ENCODE measurements at regions not wholly inside any gene's neighbourhood (a gene's known extent, or its start where the extent isn't known, plus 50 kb on each side); places are given as distances from the start of the nearest gene placed in this dataset.

DNA sequence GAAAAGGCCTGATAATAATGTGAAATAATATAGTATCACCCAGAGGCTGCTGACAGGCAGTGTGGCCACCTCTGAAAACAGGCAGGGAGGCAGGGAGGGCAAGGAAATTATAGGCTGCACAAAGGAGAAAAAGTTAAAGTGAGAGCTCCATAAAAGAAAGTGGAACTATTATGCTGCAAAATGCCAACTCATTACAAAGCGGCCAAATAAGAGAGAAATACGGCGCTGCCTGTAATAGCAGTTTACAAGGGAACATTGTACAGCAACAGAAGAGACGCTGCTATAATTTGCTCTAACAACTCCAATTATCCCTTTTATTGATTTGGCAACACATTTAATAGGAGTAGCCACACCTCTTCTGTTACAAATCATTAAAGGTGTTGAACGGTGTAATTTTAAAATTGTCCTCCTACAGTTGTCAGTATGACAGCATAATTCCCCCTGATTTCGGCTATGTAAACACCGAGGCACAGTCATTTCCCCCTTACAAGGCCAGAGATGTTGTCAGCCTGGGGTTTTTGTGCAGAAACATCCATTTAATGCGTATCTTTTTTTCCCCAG lies 120.3 kb downstream of the MRM1 start:
- H3K9me3 Mint-ChIP-seq, result no peaks in the 10 kb centered on the region
- H3K27me3 ChIP-seq, result no peaks in the 10 kb centered on the region
- H3F3A ChIP-seq (ENCODE audit: low read depth), result peaks cover 29% of the 10 kb centered on the region
- no peak overlapping the region for H3K9ac ChIP-seq
- H3K4me3 Mint-ChIP-seq, result peak overlapping the region; percentile 64
- no peak overlapping the region for H3K27ac Mint-ChIP-seq
- TF ChIP-seq EZH2phosphoT487 (IDR thresholded peaks at IDR 0.05), result no peak
- TF ChIP-seq EZH2 (IDR thresholded peaks at IDR 0.05), result no peak
- TF ChIP-seq, protein P1, sequence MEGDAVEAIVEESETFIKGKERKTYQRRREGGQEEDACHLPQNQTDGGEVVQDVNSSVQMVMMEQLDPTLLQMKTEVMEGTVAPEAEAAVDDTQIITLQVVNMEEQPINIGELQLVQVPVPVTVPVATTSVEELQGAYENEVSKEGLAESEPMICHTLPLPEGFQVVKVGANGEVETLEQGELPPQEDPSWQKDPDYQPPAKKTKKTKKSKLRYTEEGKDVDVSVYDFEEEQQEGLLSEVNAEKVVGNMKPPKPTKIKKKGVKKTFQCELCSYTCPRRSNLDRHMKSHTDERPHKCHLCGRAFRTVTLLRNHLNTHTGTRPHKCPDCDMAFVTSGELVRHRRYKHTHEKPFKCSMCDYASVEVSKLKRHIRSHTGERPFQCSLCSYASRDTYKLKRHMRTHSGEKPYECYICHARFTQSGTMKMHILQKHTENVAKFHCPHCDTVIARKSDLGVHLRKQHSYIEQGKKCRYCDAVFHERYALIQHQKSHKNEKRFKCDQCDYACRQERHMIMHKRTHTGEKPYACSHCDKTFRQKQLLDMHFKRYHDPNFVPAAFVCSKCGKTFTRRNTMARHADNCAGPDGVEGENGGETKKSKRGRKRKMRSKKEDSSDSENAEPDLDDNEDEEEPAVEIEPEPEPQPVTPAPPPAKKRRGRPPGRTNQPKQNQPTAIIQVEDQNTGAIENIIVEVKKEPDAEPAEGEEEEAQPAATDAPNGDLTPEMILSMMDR (IDR thresholded peaks at IDR 0.05), result no peak
- H3K9me3 ChIP-seq (ENCODE audit: low read depth), result no peaks in the 10 kb centered on the region
- H3K36me3 Mint-ChIP-seq, result no peaks in the 10 kb centered on the region
- H3K4me3 ChIP-seq, result peak overlapping the region; percentile 23
- peaks cover 11% of the 10 kb centered on the region for H3K27me3 Mint-ChIP-seq (ENCODE audit: insufficient read depth, low read depth)
- no peaks in the 10 kb centered on the region for H3K79me2 ChIP-seq (ENCODE audit: low read depth)
- peaks cover 22% of the 10 kb centered on the region for H3K4me1 Mint-ChIP-seq
- H3K4me1 ChIP-seq, result peaks cover 30% of the 10 kb centered on the region
- peak overlapping the region; percentile 75 for H3K4me2 ChIP-seq
- H4K20me1 ChIP-seq (ENCODE audit: low read depth), result no peaks in the 10 kb centered on the region
- peak overlapping the region; percentile 81 for H2AFZ ChIP-seq (replicated peaks)
- no peak for DNase-seq (ENCODE audit: low spot score)
- no peak overlapping the region for H3K27ac ChIP-seq
- H3K36me3 ChIP-seq, result no peaks in the 10 kb centered on the region

DNA sequence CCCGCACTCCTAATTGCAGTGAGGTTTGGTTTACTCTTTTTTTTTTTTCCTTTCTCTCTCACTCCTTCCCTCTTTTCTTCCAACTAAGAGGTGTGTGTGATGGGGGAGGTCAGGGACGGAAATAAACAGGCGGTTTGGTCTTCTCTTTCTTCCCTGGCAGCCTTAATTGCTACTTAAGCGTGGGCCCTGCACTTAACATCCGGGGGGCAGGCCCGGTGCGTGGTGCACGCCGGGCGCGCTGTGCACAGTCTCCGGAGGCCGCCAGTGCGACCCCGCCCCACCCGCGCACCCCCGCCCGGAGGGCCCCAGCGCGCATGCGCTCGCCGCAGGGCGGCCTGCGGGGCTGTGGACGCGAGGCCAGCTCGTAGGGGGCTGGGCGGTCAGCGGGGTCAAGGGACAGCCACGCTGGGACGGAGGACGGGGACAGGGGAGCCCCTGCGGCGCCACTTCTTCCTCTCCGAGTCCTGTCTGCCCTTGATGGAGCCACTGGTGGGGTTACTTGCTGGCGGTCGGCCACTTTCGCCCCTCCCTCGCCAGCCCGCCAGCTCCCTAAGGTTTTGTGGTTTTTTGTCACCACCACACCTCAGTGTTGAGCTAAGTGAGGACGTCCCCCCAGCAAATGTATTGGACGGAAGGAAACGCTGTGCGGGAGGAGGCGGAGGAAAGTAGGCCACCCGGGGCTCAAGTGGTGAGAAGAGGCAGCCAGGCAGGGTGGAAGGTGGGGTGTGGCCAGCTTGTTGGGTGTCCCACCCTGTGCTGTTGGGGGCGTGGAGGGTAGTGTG lies 120.9 kb downstream of the MRM1 start:
- TF ChIP-seq EZH2 (IDR thresholded peaks at IDR 0.05), result no peak
- TF ChIP-seq, protein P1 (IDR thresholded peaks at IDR 0.05), result no peak
- no peak for TF ChIP-seq EZH2phosphoT487 (IDR thresholded peaks at IDR 0.05)
- peak; percentile 85 for DNase-seq (ENCODE audit: low spot score)
- Mint-ChIP-seq H3K27ac (no peak overlapping the region), H3K36me3 (no peaks in the 10 kb centered on the region), H3K4me3 (peak overlapping the region; percentile 64), H3K4me1 (peaks cover 24% of the 10 kb centered on the region), H3K9me3 (no peaks in the 10 kb centered on the region), H3K27me3 (ENCODE audit: insufficient read depth, low read depth) (peaks cover 10% of the 10 kb centered on the region)
- Histone ChIP-seq H3K4me2 (peak overlapping the region; percentile 75), H3K4me3 (peak overlapping the region; percentile 23), H4K20me1 (ENCODE audit: low read depth) (no peaks in the 10 kb centered on the region), H3K27me3 (no peaks in the 10 kb centered on the region), H3K9me3 (ENCODE audit: low read depth) (no peaks in the 10 kb centered on the region), H3F3A (ENCODE audit: low read depth) (peaks cover 29% of the 10 kb centered on the region), H2AFZ (replicated peaks) (peak overlapping the region; percentile 81), H3K9ac (no peak overlapping the region), H3K36me3 (no peaks in the 10 kb centered on the region), H3K79me2 (ENCODE audit: low read depth) (no peaks in the 10 kb centered on the region), H3K4me1 (peaks cover 32% of the 10 kb centered on the region), H3K27ac (no peak overlapping the region)

DNA sequence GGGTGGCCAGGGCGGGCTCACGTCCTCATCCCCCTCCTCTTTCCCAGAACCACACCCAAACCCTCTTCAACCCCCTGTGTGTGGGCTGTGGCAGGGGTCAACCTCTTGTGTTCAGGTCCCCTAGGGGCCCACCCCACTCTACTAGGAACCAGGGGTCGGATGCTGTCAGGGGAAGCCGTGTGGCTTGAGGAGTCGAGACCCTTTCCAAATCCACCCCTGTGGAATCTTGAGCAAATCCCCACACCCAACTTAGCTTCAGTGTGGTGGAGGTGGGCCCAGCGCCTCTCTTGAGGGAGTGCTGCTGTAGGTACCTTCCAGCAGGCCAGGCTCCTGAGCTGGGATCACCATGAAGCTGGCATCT lies 121.5 kb downstream of the MRM1 start:
- peaks cover 7% of the 10 kb centered on the region for H3K27me3 Mint-ChIP-seq (ENCODE audit: insufficient read depth, low read depth)
- H3K36me3 ChIP-seq, result no peaks in the 10 kb centered on the region
- H3K79me2 ChIP-seq (ENCODE audit: low read depth), result no peaks in the 10 kb centered on the region
- no peak overlapping the region for H3K9ac ChIP-seq
- peaks cover 37% of the 10 kb centered on the region for H3K4me1 ChIP-seq
- peak overlapping the region; percentile 75 for H3K4me2 ChIP-seq
- H3K27ac Mint-ChIP-seq, result no peak overlapping the region
- H3K27me3 ChIP-seq, result no peaks in the 10 kb centered on the region
- H3K9me3 ChIP-seq (ENCODE audit: low read depth), result no peaks in the 10 kb centered on the region
- H3F3A ChIP-seq (ENCODE audit: low read depth), result peaks cover 29% of the 10 kb centered on the region
- H3K4me1 Mint-ChIP-seq, result peaks cover 28% of the 10 kb centered on the region
- H3K4me3 ChIP-seq, result no peak overlapping the region
- H3K36me3 Mint-ChIP-seq, result no peaks in the 10 kb centered on the region
- H3K9me3 Mint-ChIP-seq, result no peaks in the 10 kb centered on the region
- TF ChIP-seq, protein P1 (IDR thresholded peaks at IDR 0.05), result no peak
- TF ChIP-seq EZH2 (IDR thresholded peaks at IDR 0.05) (no peak), EZH2phosphoT487 (IDR thresholded peaks at IDR 0.05) (no peak)
- no peak overlapping the region for H3K4me3 Mint-ChIP-seq
- H2AFZ ChIP-seq (replicated peaks), result peak overlapping the region; percentile 81
- no peaks in the 10 kb centered on the region for H4K20me1 ChIP-seq (ENCODE audit: low read depth)
- no peak overlapping the region for H3K27ac ChIP-seq
- no peak for DNase-seq (ENCODE audit: low spot score)

All from neural progenitor cell (in vitro differentiated cells).